GM12865 (cell line): ENCODE measurements at regions not wholly inside any gene's neighbourhood (a gene's known extent, or its start where the extent isn't known, plus 50 kb on each side); places are given as distances from the start of the nearest gene placed in this dataset.

Source experiments
- DNase-seq: peaks from one replicate; pipeline ENCODE4 v3.0.0; 2010; ENCODE audit warnings: low read depth
- H3K4me3 ChIP-seq: 2 replicates; pipeline ENCODE4 v1.5.1; 2011; ENCODE audit warnings: mild to moderate bottlenecking, low read depth, low read length, control low read depth
- TF ChIP-seq, protein P1 (sequence below): IDR thresholded peaks from 2 replicates; pipeline ENCODE4 v1.5.1; 2011; ENCODE audit warnings: low read length, control low read depth, low read depth, inconsistent platforms; ENCODE audit not compliant: insufficient read depth; ENCODE audit errors: missing control alignments

DNA sequence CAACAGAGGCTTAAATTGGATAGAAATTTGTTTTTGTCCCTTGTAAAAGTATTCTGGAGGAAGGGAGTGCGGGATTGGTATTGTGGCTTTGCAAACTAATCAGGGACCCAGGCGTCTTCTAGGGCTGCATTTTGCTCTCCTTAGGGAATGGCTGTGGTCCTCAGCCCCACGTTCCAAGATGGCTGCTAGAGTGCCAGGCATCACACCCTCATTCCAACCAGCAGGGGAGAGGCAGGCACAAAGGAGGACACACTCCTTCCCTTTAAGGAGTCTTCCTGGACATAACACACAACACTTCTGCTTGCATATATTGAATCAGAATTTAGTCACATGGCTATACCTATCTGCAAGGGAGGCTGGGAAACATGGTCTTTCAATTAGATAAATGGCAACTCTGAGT, 174.5 kb upstream of the LYSMD4 start:
- TF ChIP-seq, protein P1, sequence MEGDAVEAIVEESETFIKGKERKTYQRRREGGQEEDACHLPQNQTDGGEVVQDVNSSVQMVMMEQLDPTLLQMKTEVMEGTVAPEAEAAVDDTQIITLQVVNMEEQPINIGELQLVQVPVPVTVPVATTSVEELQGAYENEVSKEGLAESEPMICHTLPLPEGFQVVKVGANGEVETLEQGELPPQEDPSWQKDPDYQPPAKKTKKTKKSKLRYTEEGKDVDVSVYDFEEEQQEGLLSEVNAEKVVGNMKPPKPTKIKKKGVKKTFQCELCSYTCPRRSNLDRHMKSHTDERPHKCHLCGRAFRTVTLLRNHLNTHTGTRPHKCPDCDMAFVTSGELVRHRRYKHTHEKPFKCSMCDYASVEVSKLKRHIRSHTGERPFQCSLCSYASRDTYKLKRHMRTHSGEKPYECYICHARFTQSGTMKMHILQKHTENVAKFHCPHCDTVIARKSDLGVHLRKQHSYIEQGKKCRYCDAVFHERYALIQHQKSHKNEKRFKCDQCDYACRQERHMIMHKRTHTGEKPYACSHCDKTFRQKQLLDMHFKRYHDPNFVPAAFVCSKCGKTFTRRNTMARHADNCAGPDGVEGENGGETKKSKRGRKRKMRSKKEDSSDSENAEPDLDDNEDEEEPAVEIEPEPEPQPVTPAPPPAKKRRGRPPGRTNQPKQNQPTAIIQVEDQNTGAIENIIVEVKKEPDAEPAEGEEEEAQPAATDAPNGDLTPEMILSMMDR, result no peak
- DNase-seq, result no peak
- H3K4me3 ChIP-seq, result no peak overlapping the region

DNA sequence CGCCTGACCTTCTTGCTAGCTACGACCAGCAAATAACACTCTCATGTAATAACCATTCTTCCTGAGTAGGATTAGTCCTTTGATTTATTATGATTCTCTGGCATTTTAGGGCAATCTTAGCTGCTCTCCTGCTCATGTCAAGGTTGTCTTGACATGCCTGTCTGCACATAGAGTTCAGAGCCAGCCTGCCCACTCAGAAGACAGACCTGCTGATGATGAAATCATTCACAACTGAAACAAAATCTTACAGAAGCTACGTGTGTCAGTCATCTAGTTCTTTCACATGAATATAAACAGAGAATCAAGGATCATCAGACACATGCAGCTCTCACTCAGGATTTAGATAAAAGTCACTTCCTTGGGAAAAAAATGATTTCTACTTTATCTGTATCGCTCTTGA, 173.6 kb upstream of the LYSMD4 start:
- no peak for DNase-seq
- TF ChIP-seq, protein P1, result no peak
- no peak overlapping the region for H3K4me3 ChIP-seq

DNA sequence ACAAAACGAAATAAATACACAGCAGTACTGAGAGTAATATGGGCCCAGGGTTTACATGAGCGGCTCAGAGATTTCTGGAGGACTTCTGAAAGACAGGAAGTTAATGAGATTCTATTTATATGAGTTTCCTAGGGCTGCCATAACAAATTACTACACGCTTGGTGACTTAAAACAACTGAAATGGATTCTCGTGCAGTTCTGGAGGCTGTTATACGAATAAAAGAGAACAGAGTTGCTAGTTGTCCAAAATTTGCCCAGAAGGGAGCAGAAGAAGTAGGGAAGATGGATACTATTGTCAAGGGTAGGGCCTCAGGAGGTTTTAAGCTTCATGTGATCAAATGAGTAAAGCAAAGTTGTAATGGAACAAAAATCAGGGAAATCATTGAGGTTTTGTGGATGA, 173.1 kb upstream of the LYSMD4 start:
- H3K4me3 ChIP-seq, result no peak overlapping the region
- no peak for DNase-seq
- TF ChIP-seq, protein P1, result no peak

DNA sequence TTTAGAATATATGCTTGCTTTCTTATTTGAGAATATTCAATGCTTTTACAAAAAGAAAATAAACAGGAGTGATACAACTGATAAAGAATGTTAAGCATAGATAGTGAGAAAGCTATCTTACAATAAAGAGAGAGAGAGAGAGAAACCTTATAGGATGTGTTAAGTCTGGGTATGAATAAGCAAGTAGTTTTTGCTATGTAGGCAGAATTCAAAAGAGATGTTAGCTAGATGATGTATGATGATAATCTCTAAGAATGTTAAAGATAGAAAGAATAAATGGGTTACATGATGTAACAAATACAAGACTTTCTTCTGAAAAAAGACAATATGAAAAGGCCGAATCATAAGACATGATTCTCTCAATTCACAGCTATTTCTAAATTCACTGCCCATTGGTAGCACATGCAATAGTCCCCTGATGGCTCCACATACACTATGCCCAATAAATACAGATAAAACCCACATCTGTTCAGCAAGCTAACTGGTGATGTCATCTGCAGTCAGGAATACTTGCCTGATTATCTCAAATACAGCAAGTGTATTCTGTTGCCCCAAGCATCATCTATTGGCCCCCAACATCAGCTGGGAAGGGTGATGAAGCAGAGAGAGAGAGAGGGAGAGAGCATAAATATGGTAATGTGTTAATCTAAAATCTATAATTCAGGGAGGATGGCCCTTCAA, 169.2 kb upstream of the LYSMD4 start:
- DNase-seq, result no peak
- TF ChIP-seq, protein P1, result no peak
- no peak overlapping the region for H3K4me3 ChIP-seq

DNA sequence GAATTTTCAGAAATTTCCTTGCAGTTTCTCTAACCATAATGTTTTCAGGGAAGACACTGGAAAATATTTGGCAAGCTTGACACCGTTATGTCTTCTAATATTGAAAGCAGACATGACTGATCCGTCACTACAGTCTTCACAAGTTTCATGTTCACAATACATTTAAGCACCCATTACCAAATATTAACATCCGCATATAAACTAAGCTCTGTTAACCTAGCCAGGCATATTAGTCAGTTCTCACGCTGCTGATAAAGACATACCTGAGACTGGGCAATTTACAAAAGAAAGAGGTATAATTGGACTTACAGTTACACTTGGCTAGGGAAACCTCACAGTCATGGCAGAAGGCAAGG, 162.7 kb upstream of the LYSMD4 start:
- TF ChIP-seq, protein P1, result no peak

DNA sequence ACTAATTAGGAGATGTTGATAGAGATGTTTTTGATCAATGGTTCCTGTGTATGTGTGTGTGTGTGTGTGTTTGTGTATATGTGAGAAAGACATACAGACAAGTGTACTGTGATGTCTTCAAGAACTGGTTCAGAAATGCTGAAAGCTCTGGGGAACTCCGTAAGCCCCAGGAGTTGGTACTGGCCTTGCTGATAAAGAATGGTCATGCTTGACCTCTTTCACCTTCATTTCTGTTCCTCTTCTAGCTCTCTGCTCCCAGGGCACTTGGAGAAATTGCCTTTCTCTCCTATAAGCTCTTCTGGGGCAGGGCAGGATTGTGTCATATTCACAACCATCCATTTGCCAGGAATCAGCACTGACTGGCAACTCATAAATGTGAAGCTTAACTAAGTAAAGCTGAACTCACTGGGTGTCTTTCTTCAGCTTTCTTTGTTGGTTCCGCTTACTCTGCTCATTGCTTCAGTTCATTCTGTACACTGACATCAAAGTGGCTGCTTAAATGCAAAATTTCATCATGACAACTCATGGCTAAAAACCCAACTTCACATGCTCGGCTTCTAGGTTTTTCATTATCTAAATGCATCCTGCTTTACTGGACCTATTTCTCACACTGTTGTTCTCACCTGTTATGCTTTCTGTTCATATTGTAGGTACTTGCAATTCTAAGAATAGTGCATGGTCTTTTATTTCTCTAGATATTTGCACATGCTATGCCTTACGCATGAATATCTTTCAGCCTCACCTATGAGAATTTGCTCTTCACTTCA, 162.1 kb upstream of the LYSMD4 start:
- TF ChIP-seq, protein P1, result no peak
- no peak overlapping the region for H3K4me3 ChIP-seq
- peak; percentile 64 for DNase-seq

More for the DNA sequence above, 162.7 kb upstream of the LYSMD4 start:
- DNase-seq, result peak; percentile 11
- no peak overlapping the region for H3K4me3 ChIP-seq
